A172 (cell line): ENCODE measurements at regions not wholly inside any gene's neighbourhood (a gene's known extent, or its start where the extent isn't known, plus 50 kb on each side); places are given as distances from the start of the nearest gene placed in this dataset.

Experiments
- DNase-seq: peaks from one replicate; pipeline ENCODE4 v3.0.0-alpha.2; 2015; ENCODE audit warnings: low spot score

GRCh38 chr4:35789899-35790574, 454.3 kb downstream of the ARAP2 start:
- DNase-seq = no peak

DNA sequence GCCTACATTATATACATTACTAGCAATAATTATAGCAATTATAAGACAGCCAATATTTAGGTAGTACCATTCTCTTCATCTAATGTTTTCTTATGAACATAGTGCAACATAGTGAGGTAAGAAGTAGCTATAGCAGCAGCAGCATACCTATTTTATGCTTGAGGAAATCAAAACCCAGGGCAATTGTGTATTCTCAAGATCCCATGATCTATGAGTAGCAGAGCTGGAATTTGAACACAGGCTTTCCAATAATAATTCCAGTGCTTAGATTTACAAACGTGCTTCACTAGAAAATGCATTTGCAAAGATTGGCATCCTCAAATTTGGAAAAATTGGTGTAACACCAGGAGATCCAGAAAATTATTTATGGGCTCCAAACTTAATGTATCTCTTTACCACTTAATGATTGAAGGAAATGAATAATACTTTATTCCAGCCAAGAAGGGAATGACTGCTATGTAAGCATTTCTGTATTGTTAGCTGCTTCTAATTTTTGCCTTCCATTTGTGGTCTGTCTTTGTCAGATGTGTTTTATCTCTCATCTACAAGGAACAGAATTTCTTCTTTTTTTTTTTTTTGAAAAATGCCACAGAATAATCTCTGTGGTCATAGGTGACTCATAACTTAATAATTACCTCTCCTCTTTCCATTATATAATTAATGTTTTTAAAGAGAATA, 451.1 kb downstream of the ARAP2 start:
- peak; percentile 54 for DNase-seq

DNA sequence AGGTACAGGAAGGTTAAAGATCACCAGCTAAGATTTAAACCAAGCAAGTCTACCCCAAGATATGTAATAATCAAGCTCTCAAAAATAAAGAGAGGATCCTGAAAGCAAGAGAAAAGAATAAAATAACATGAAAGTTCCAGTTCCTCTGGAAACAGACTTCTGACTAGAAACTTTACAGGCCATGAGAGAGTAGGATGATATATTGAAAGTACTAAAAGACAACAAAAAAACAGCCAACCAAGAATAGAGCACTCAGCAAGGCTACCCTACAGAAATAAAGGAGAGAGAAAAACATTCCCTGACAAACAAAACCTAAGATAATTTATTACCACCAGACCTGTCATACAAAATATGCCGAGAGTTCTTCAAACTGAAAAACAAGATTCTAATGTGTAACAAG, 450.5 kb downstream of the ARAP2 start:
- peak; percentile 16 for DNase-seq

- DNase-seq = no peak
These were observed 443.6 kb downstream of the ARAP2 start for GRCh38 chr4:35800669-35801068.

- DNase-seq = no peak
These were observed 441.7 kb downstream of the ARAP2 start for GRCh38 chr4:35802644-35803043.

DNA sequence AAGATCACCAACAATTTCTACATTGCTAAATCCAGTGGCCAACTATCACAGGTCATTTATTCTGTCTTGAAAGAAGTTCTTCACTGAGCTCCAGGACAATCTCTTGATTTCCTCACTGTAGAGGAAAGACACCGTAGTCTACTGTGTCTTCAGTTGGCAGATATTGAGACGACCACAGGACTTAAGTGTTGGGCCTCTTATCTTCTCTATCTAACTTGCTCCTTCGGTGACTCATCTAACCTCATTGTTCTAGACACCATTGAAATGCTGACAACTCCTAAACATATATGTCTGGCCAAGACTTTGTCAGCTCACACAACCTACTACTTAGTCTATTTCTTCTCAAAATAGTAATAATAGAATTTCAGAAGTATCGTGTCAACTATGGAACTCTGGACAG, 425.8 kb downstream of the ARAP2 start:
- peak; percentile 36 for DNase-seq

GRCh38 chr4:35820003-35820402, 424.3 kb downstream of the ARAP2 start:
- no peak for DNase-seq

DNA sequence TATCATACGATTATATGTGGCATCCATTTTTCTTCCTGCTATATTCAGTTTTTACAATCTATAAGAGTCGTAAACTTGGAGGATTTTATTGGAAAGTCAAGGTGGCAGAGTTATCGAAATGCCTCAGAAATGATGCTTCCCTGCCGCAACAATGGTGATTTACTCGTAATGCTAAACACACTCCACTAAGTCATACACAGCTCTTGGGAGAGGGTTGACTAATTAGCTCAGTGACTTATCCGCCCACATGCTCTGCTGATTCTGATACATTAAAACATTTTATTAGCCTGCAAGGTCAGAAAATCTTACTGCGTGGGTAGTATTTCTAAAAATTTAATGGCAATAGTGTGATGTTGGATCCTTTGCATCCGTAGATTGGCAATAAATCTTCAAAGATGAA, 420.1 kb downstream of the ARAP2 start:
- DNase-seq = no peak

- DNase-seq = no peak
These were observed 408.4 kb downstream of the ARAP2 start for GRCh38 chr4:35835893-35836292.

DNA sequence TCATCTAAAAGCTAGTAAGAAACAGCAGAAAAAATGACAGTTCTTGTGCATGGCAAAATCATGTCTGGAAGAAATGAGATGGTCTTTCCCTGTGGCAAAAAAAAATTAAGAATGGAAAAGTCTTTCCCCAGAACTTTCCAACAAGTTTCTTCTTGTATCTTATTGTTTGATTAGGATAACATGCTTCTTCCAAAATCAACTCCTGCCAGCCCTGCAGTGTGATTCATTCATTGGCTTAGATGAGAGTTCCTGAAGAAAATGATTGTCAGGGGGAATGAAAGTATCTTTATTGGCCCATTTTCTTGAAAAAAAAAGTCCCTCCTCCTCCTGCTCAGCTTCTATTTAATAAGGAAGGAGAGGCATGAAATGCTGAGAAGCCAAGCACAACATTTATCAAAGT, 407.7 kb downstream of the ARAP2 start:
- no peak for DNase-seq

DNA sequence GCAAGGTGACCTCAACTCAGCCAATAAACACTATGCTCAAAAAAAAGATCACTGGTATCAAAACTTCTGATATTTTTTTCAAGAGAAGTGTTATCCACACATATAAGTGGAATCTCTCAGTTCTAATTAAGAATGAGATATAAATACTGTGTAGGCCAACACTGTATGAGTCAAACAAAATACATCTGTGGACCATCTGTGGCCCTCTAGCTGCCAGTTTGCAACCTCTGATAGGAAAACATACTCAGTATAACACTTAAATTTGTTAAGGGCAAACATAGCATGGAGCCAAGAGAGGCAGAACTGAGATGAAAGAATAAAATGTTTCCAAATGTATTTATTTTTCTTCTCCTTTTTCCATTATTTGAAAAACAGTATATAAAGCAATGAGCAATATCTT, 377.3 kb downstream of the ARAP2 start:
- DNase-seq = no peak

DNA sequence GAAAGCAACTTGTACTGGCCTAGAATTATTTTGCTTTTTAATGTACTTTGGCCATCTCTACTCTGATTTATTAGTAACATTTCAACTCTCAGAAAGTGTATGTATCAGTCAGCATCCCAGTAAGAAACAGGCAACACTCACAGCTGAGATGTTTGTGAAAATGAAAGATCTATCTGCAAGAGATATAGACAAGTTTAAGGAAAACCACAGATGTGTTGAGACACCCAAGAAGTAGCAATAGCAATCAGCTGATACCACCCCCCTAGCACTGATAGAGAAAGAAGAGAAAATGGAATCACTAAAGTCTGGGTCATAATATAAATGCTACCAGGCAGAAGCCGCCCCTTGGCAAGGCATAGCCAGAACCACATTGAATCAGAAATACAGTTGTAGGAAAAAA, 372.0 kb downstream of the ARAP2 start:
- no peak for DNase-seq

GRCh38 chr4:35879479-35879878, 364.8 kb downstream of the ARAP2 start:
- no peak for DNase-seq

- DNase-seq = no peak
These were observed 361.2 kb downstream of the ARAP2 start for GRCh38 chr4:35883108-35883507.

DNA sequence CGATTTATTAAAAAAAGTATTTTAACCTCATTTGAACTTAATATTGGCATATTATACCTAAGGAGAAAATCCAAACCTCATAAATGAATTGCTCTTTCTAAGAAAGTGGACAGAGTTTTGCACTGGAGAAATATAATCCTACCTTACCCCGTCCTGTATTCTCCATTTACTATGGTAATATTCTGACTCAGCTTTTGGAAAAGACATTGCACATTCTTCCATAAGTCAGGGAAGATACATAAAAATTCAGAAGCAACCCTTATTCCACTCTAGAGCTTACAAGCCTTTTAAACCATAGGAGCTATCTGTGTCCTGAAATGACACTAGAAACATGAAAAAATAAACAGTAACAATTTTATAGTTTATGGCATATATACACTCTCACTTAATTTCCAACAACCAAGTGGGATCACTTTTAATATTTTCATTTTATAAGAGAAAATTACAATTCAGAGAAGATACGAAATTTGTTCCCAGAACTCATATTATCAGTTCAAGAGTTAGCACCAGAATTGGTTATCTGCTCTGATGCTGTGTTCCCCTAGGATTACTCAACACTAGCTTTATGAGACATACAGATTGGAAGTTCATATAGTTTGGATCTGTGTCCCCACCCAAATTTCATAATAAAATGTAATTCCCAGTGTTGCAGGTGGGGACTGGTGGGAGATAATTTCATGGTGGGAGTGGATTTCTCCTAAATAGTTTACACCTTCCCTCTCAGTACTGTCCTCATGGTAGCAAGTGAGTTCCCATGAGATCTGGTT, 359.4 kb downstream of the ARAP2 start:
- DNase-seq = no peak

- no peak for DNase-seq
These were observed 346.5 kb downstream of the ARAP2 start for GRCh38 chr4:35897808-35898207.

DNA sequence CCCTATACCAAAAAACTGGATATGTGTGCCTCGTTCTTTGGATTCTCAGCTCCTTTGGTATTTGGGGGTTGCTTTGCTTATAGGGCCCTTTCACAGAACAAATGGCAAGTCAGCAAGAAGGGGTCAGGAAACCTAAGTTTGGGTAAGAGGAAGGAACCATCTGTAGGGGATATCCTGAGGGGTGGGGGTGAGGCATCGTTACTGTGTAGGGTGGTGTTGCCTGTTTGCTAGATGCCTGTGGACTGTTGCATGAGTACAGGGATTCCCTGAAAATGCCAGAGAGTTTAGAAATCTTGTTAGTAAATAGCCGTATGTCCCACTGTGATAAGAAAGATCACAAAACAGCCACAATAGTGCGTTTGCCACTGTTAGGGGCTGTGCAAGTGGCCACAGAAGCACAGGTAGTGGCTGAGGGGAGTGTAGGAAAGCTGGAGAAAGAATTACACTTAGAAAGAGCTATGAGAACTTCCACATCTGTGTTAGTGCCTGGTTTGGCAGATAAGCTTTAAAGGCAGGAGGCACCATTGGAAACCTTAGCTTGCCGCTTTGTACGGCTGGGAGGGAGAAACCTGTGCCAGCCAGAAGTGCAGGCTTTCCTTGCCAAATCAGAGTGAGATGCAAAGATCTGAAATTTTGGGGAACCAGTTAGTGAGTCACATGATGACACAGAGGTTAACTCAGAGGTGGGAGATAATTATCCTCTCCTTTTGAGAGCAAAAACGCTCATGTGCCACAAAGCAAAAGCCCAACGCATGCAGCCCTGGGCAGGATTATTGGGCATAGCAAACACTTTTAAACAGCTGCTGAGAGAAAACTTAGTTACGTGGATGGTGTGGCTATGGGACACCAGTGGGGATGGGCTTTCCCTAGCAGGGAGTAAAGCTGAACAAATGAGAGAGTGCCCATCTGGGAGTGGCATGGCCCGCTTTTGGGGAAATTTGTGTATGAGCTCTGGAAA, 343.7 kb downstream of the ARAP2 start:
- DNase-seq = no peak

- DNase-seq = no peak
These were observed 332.1 kb downstream of the ARAP2 start for GRCh38 chr4:35912174-35912573.

- DNase-seq = no peak
These were observed 325.8 kb downstream of the ARAP2 start for GRCh38 chr4:35918491-35918977.

DNA sequence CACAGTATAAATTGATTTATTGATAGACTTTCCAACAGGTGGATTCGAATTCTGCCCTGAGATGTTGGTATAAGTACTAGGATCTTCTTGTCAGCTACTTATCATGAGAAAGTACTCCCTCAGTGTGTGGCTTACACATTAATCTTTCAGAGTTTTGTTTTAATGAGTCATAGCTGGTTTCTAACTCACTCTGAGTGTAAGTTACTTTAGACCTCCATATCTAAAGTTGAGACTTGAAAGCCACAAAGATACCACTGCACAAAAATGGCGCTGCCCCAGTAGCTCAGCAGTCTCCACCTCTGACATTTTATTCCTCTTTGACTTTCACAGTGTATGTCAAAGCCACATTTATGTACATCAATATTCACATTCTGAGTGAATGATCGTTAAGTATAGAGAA, 318.5 kb downstream of the ARAP2 start:
- peak; percentile 53 for DNase-seq

DNA sequence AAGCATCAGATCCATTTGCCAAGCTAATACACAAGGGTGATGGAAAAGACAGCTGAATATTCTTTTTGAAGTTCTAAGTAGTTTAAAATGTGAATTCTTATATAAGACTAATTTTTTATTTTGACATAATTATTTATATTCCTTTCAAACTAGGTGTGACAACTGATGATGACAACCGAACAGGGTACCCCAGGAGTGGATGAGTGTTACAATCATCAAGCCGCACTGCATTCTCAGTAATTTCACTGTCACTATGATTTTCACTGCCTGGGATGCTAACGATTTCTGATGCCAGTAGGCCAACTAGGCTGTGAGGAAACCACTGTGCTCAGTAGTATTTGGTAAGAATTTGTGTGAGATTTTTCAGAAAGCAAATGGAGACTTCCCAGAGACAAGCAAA, 317.5 kb downstream of the ARAP2 start:
- DNase-seq = no peak

- DNase-seq = no peak
These were observed 310.4 kb downstream of the ARAP2 start for GRCh38 chr4:35933901-35934300.
